ENCODE measurements at regions not wholly inside any gene's neighbourhood (a gene's known extent, or its start where the extent isn't known, plus 50 kb on each side); places are given as distances from the start of the nearest gene placed in this dataset.

DNA sequence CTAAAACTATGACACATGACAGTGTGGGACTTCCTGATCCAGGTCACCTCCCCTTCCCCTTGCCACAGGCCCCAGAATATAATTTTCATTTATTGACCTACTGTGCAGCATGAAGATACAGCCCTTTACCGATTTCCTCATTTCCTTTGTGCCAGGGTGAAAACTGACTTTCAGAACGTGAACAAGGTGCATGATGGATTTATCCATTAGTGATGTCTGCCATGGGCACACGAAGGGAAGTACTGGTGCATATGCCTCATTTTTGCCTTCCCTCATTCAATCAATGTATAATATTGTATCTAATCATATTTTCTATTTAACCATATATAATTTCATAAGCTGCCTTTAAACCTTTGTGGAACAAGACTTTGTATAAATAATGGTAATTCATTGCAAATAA is 144.4 kb upstream of the WNT4 start:
- H2AK5ac ChIP-seq (ENCODE audit: low read depth, low read length), result no peak overlapping the region
- H3K4me1 ChIP-seq (ENCODE audit: control insufficient read depth in 2 of 2, insufficient read depth in 1 of 2, low read depth in 1 of 2, low read length in 2 of 2), result no peaks in the 10 kb centered on the region
- no peak overlapping the region for H3K23ac ChIP-seq (ENCODE audit: low read depth, low read length, poor library complexity)
- H3K4me2 ChIP-seq (ENCODE audit: insufficient read depth, low read length, poor library complexity, severe bottlenecking), result no peak overlapping the region
- H4K8ac ChIP-seq (ENCODE audit: low read depth, low read length), result no peak overlapping the region
- no peak overlapping the region for H2BK12ac ChIP-seq (ENCODE audit: low read length)
- no peak overlapping the region for H3K27ac ChIP-seq (replicated peaks; ENCODE audit: low read length)
- H3K14ac ChIP-seq (ENCODE audit: low read length), result no peak overlapping the region
- H3K18ac ChIP-seq (ENCODE audit: low read length), result no peak overlapping the region
- H2BK120ac ChIP-seq (ENCODE audit: low read depth, low read length), result no peak overlapping the region
- H3K79me1 ChIP-seq (ENCODE audit: low read depth, low read length), result no peaks in the 10 kb centered on the region
- H3K4ac ChIP-seq (ENCODE audit: low read length), result no peak overlapping the region
- no peak overlapping the region for H3K4me3 ChIP-seq (ENCODE audit: low read length in 2 of 2)
- H3K27me3 ChIP-seq (ENCODE audit: control insufficient read depth in 3 of 3, insufficient read depth in 3 of 3, low read depth in 1 of 3, low read length in 3 of 3), result peaks cover 0 to 9% (median 5%) of the 10 kb centered on the region in 3 experiments
- DNase-seq (ENCODE audit: low spot score), result no peak
- no peak overlapping the region for H2AFZ ChIP-seq (ENCODE audit: low read length)
- no peak overlapping the region for H4K91ac ChIP-seq (ENCODE audit: low read depth, low read length, poor library complexity)
- no CpG with 5 or more reads among the region's 3 CpGs for WGBS, 2 donors (ENCODE audit: extremely low coverage in 2 of 2, insufficient read length in 2 of 2, insufficient replicate concordance in 1 of 2)
- no peaks in the 10 kb centered on the region for H3K36me3 ChIP-seq (replicated peaks in 1 of 2; ENCODE audit: control insufficient read depth in 2 of 2, insufficient read depth in 2 of 2, low read length in 2 of 2)
- no peak overlapping the region for H2BK5ac ChIP-seq (ENCODE audit: low read length)
- no peak overlapping the region for H2BK15ac ChIP-seq (ENCODE audit: low read length)
- no peak overlapping the region for H3K9ac ChIP-seq (ENCODE audit: low read depth, low read length, poor library complexity)
- H3K9me3 ChIP-seq (replicated peaks in 1 of 2; ENCODE audit: control insufficient read depth in 2 of 2, insufficient read depth in 1 of 2, low read depth in 1 of 2, low read length in 2 of 2), result no peaks in the 10 kb centered on the region

DNA sequence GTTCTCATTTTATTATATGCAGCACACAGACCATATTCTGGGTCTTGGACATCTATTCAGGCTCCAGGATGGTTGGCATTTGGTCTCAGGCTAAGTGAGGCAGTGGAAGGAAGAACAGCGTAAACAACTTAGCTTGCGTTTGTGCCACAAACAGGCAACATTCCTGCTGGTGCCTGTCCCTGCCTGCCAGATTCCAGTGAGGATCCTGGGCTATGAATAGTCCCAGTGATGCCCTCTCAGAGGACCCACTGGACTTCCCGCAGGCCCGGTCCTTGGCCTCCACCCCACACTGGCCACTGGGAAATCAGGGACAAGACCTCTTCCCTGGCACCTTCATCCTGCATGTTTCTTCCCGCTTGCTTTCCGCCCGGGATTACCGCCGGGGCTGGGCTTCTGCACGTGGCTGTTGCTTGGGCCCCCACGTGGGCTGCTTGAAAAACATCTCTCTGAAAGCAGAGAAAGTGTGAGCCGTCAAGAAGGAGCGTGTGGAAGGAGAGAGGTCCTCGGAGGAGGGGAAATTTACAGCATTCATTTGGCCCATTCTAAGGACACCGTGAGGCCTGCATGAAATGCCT is 145.1 kb upstream of the WNT4 start:
- H3K9me3 ChIP-seq (replicated peaks in 1 of 2; ENCODE audit: control insufficient read depth in 2 of 2, insufficient read depth in 1 of 2, low read depth in 1 of 2, low read length in 2 of 2), result no peaks in the 10 kb centered on the region
- no peak overlapping the region for H4K8ac ChIP-seq (ENCODE audit: low read depth, low read length)
- no peak overlapping the region for H2AFZ ChIP-seq (ENCODE audit: low read length)
- H3K18ac ChIP-seq (ENCODE audit: low read length), result no peak overlapping the region
- no peak overlapping the region for H3K4ac ChIP-seq (ENCODE audit: low read length)
- no peak overlapping the region for H3K27ac ChIP-seq (replicated peaks; ENCODE audit: low read length)
- H2BK5ac ChIP-seq (ENCODE audit: low read length), result no peak overlapping the region
- H2AK5ac ChIP-seq (ENCODE audit: low read depth, low read length), result no peak overlapping the region
- H3K4me1 ChIP-seq (ENCODE audit: control insufficient read depth in 2 of 2, insufficient read depth in 1 of 2, low read depth in 1 of 2, low read length in 2 of 2), result no peaks in the 10 kb centered on the region
- no peak overlapping the region for H3K9ac ChIP-seq (ENCODE audit: low read depth, low read length, poor library complexity)
- no peak overlapping the region for H3K4me2 ChIP-seq (ENCODE audit: insufficient read depth, low read length, poor library complexity, severe bottlenecking)
- H3K79me1 ChIP-seq (ENCODE audit: low read depth, low read length), result no peaks in the 10 kb centered on the region
- no peak overlapping the region for H3K14ac ChIP-seq (ENCODE audit: low read length)
- no CpG with 5 or more reads among the region's 15 CpGs for WGBS, 2 donors (ENCODE audit: extremely low coverage in 2 of 2, insufficient read length in 2 of 2, insufficient replicate concordance in 1 of 2)
- no peak for DNase-seq (ENCODE audit: low spot score)
- peaks cover 0 to 9% (median 0%) of the 10 kb centered on the region in 3 experiments for H3K27me3 ChIP-seq (ENCODE audit: control insufficient read depth in 3 of 3, insufficient read depth in 3 of 3, low read depth in 1 of 3, low read length in 3 of 3)
- no peak overlapping the region for H4K91ac ChIP-seq (ENCODE audit: low read depth, low read length, poor library complexity)
- no peak overlapping the region for H2BK12ac ChIP-seq (ENCODE audit: low read length)
- no peak overlapping the region for H2BK15ac ChIP-seq (ENCODE audit: low read length)
- no peak overlapping the region for H3K4me3 ChIP-seq (ENCODE audit: low read length in 2 of 2)
- H3K36me3 ChIP-seq (replicated peaks in 1 of 2; ENCODE audit: control insufficient read depth in 2 of 2, insufficient read depth in 2 of 2, low read length in 2 of 2), result no peaks in the 10 kb centered on the region
- no peak overlapping the region for H2BK120ac ChIP-seq (ENCODE audit: low read depth, low read length)
- no peak overlapping the region for H3K23ac ChIP-seq (ENCODE audit: low read depth, low read length, poor library complexity)

DNA sequence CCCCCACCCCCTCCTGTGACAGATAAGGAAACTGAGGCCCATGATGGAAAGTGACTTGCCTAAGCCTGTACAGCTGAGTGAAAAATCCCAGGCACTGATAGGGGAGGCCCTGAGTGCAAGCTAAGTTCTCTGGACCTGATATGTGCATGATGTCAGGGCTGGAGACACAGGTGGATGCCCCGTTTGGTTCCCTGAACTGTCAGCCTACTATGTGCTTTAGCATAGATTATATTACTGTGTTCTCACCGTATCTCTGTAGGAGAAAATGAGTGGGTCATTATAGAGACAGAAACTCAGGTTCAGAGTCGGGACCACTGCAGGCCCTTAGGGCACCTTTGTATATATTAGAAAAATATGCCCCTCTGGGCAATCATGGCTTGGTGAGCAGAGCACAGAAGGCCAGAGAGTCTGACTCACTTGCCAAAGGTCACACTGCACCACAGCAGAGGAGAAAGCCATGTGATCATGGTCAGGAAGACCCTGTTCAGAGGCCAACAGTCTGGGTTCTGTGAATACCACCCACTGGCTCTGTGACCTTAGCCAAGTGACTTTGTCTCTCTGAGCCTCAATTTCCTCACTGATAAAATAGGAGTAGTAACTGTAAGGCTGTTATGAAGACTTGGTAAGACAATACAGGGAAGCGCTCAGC is 145.8 kb upstream of the WNT4 start:
- Histone ChIP-seq H2AFZ (ENCODE audit: low read length) (no peak overlapping the region), H3K27ac (replicated peaks; ENCODE audit: low read length) (no peak overlapping the region), H3K4me2 (ENCODE audit: insufficient read depth, low read length, poor library complexity, severe bottlenecking) (no peak overlapping the region), H3K4me1 (ENCODE audit: control insufficient read depth in 2 of 2, insufficient read depth in 1 of 2, low read depth in 1 of 2, low read length in 2 of 2) (no peaks in the 10 kb centered on the region), H4K8ac (ENCODE audit: low read depth, low read length) (no peak overlapping the region), H2BK5ac (ENCODE audit: low read length) (no peak overlapping the region), H3K36me3 (replicated peaks in 1 of 2; ENCODE audit: control insufficient read depth in 2 of 2, insufficient read depth in 2 of 2, low read length in 2 of 2) (no peaks in the 10 kb centered on the region), H3K18ac (ENCODE audit: low read length) (no peak overlapping the region), H3K9me3 (replicated peaks in 1 of 2; ENCODE audit: control insufficient read depth in 2 of 2, insufficient read depth in 1 of 2, low read depth in 1 of 2, low read length in 2 of 2) (no peaks in the 10 kb centered on the region), H3K4me3 (ENCODE audit: low read length in 2 of 2) (no peak overlapping the region), H2BK120ac (ENCODE audit: low read depth, low read length) (no peak overlapping the region), H2AK5ac (ENCODE audit: low read depth, low read length) (no peak overlapping the region), H3K14ac (ENCODE audit: low read length) (no peak overlapping the region), H3K23ac (ENCODE audit: low read depth, low read length, poor library complexity) (no peak overlapping the region), H3K4ac (ENCODE audit: low read length) (no peak overlapping the region), H3K9ac (ENCODE audit: low read depth, low read length, poor library complexity) (no peak overlapping the region), H3K27me3 (ENCODE audit: control insufficient read depth in 3 of 3, insufficient read depth in 3 of 3, low read depth in 1 of 3, low read length in 3 of 3) (peaks cover 0 to 9% (median 0%) of the 10 kb centered on the region in 3 experiments), H4K91ac (ENCODE audit: low read depth, low read length, poor library complexity) (no peak overlapping the region), H2BK12ac (ENCODE audit: low read length) (no peak overlapping the region), H2BK15ac (ENCODE audit: low read length) (no peak overlapping the region), H3K79me1 (ENCODE audit: low read depth, low read length) (no peaks in the 10 kb centered on the region)
- no peak for DNase-seq (ENCODE audit: low spot score)
- WGBS, 2 donors (ENCODE audit: extremely low coverage in 2 of 2, insufficient read length in 2 of 2, insufficient replicate concordance in 1 of 2), result no CpG with 5 or more reads among the region's 4 CpGs

DNA sequence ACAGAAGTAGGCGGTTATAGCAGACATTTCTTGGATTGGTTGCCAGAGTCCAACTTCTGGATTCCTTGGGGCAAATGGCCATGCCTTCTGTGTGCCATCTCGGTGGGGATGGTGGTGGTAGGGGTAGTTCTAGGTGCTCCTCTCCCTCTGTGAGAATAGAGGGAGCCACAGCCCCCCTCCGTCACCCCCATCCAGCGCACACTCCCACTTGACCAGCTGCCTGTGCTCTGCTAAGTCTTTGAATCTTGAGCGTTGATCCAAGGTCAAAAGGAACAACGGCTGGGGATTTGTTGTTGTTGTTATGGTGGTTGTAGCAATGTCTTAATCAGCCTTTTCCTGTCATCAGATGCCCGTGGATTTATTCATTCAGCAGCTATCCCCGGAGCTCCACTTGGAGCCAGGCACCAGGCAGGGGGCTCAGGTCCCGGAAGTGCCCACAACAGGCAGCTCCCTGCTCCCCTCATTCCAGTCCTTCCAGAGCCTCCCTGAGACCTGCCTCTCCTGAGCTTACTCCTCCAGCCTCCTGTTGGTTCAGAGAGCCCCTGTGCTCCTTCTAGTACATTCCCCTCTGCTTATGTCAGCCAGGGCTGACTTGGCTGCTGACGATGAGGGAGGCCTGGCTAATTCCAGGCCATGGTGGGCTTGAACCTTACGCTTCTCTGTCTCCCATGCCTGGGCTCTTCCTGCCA is 146.6 kb upstream of the WNT4 start:
- Histone ChIP-seq H3K18ac (ENCODE audit: low read length) (no peak overlapping the region), H3K27ac (replicated peaks; ENCODE audit: low read length) (no peak overlapping the region), H3K14ac (ENCODE audit: low read length) (no peak overlapping the region), H3K9ac (ENCODE audit: low read depth, low read length, poor library complexity) (no peak overlapping the region), H2AFZ (ENCODE audit: low read length) (no peak overlapping the region), H2BK5ac (ENCODE audit: low read length) (no peak overlapping the region), H3K4ac (ENCODE audit: low read length) (no peak overlapping the region), H3K4me3 (ENCODE audit: low read length in 2 of 2) (no peak overlapping the region), H3K36me3 (replicated peaks in 1 of 2; ENCODE audit: control insufficient read depth in 2 of 2, insufficient read depth in 2 of 2, low read length in 2 of 2) (no peaks in the 10 kb centered on the region), H3K23ac (ENCODE audit: low read depth, low read length, poor library complexity) (no peak overlapping the region), H3K4me1 (ENCODE audit: control insufficient read depth in 2 of 2, insufficient read depth in 1 of 2, low read depth in 1 of 2, low read length in 2 of 2) (no peaks in the 10 kb centered on the region), H3K9me3 (replicated peaks in 1 of 2; ENCODE audit: control insufficient read depth in 2 of 2, insufficient read depth in 1 of 2, low read depth in 1 of 2, low read length in 2 of 2) (no peaks in the 10 kb centered on the region), H3K79me1 (ENCODE audit: low read depth, low read length) (no peaks in the 10 kb centered on the region), H4K91ac (ENCODE audit: low read depth, low read length, poor library complexity) (no peak overlapping the region), H2BK15ac (ENCODE audit: low read length) (no peak overlapping the region), H3K4me2 (ENCODE audit: insufficient read depth, low read length, poor library complexity, severe bottlenecking) (no peak overlapping the region), H4K8ac (ENCODE audit: low read depth, low read length) (no peak overlapping the region), H2BK12ac (ENCODE audit: low read length) (no peak overlapping the region), H2AK5ac (ENCODE audit: low read depth, low read length) (no peak overlapping the region), H2BK120ac (ENCODE audit: low read depth, low read length) (no peak overlapping the region), H3K27me3 (ENCODE audit: control insufficient read depth in 3 of 3, insufficient read depth in 3 of 3, low read depth in 1 of 3, low read length in 3 of 3) (peaks cover 0 to 9% (median 0%) of the 10 kb centered on the region in 3 experiments)
- no peak for DNase-seq (ENCODE audit: low spot score)
- WGBS, 2 donors (ENCODE audit: extremely low coverage in 2 of 2, insufficient read length in 2 of 2, insufficient replicate concordance in 1 of 2), result no CpG with 5 or more reads among the region's 11 CpGs
